Astrocyte (in vitro differentiated cells and primary cell): ENCODE measurements at regions not wholly inside any gene's neighbourhood (a gene's known extent, or its start where the extent isn't known, plus 50 kb on each side); places are given as distances from the start of the nearest gene placed in this dataset.
"Not testable (repeated sequence)": the region's sequence is repeated elsewhere in the genome, so short reads cannot be mapped to it uniquely, and the experiment has no call there.

Source experiments
- DNase-seq: peaks from one replicate; pipeline ENCODE4 v3.0.0-alpha.2; 2010; ENCODE audit warnings: low read depth
- FAIRE-seq: peaks from 2 replicates; lab custom pipeline; 2011; peaks lifted over from hg19 to GRCh38; lab: Jason Lieb, UNC
- H2AFZ ChIP-seq: 2 replicates; pipeline ENCODE4 v1.6.0; 2012; ENCODE audit warnings: low read depth, low read length, inconsistent platforms
- H3K27ac ChIP-seq: 2 replicates; pipeline ENCODE4 v1.5.1; 2011; ENCODE audit warnings: low read depth, low read length, inconsistent platforms
- H3K27me3 ChIP-seq: 2 replicates; pipeline ENCODE4 v1.6.0; 2011; ENCODE audit warnings: low read length, inconsistent platforms; ENCODE audit not compliant: insufficient read depth
- H3K36me3 ChIP-seq: 2 replicates; pipeline ENCODE4 v1.5.1; 2011; ENCODE audit warnings: low read length, inconsistent platforms; ENCODE audit not compliant: insufficient read depth
- H3K4me1 ChIP-seq: 2 replicates; pipeline ENCODE4 v1.5.1; 2011; ENCODE audit warnings: low read length, inconsistent platforms; ENCODE audit not compliant: insufficient read depth
- H3K4me2 ChIP-seq: 2 replicates; pipeline ENCODE4 v1.6.0; 2012; ENCODE audit warnings: low read length, inconsistent platforms
- H3K4me3 ChIP-seq: 2 replicates; pipeline ENCODE4 v1.5.1; 2011; ENCODE audit warnings: low read depth, mild to moderate bottlenecking, low read length, inconsistent platforms; ENCODE audit not compliant: insufficient read depth
- H3K79me2 ChIP-seq: 2 replicates; pipeline ENCODE4 v1.6.0; 2012; ENCODE audit warnings: mild to moderate bottlenecking, low read length, inconsistent platforms; ENCODE audit not compliant: insufficient read depth
- H3K9ac ChIP-seq: 2 replicates; pipeline ENCODE4 v1.6.0; 2012; ENCODE audit warnings: mild to moderate bottlenecking, low read length, inconsistent platforms
- H3K9me3 ChIP-seq: 2 replicates; pipeline ENCODE4 v1.5.1; 2012; ENCODE audit warnings: low read depth, mild to moderate bottlenecking, low read length, inconsistent platforms; ENCODE audit not compliant: insufficient read depth
- H4K20me1 ChIP-seq: 2 replicates; pipeline ENCODE4 v1.6.0; 2012; ENCODE audit warnings: low read length, inconsistent platforms; ENCODE audit not compliant: insufficient read depth
- H3K27ac Mint-ChIP-seq: one replicate; pipeline ENCODE4 v1.8.0; 2021; ENCODE audit warnings: mild to moderate bottlenecking, mixed read lengths; ENCODE audit not compliant: unreplicated experiment
- H3K27me3 Mint-ChIP-seq: one replicate; pipeline ENCODE4 v1.8.0; 2021; ENCODE audit warnings: low read depth, mixed read lengths; ENCODE audit not compliant: unreplicated experiment
- H3K36me3 Mint-ChIP-seq: one replicate; pipeline ENCODE4 v1.8.0; 2021; ENCODE audit warnings: low read depth, mixed read lengths; ENCODE audit not compliant: unreplicated experiment
- H3K4me1 Mint-ChIP-seq: one replicate; pipeline ENCODE4 v1.8.0; 2021; ENCODE audit warnings: low read depth, mixed read lengths; ENCODE audit not compliant: unreplicated experiment
- H3K4me3 Mint-ChIP-seq: one replicate; pipeline ENCODE4 v1.8.0; 2021; ENCODE audit warnings: mild to moderate bottlenecking, moderate library complexity, mixed read lengths; ENCODE audit not compliant: unreplicated experiment
- H3K9me3 Mint-ChIP-seq: one replicate; pipeline ENCODE4 v1.8.0; 2021; ENCODE audit warnings: mild to moderate bottlenecking, mixed read lengths; ENCODE audit not compliant: unreplicated experiment
- CTCF ChIP-seq: IDR thresholded peaks from 2 replicates; pipeline ENCODE4 v1.5.1; 2011; ENCODE audit warnings: low read depth, mild to moderate bottlenecking, inconsistent platforms, low read length, moderate library complexity; ENCODE audit not compliant: insufficient read depth
- EZH2 ChIP-seq: IDR thresholded peaks from 2 replicates; pipeline ENCODE4 v1.6.1; 2012; ENCODE audit warnings: mild to moderate bottlenecking, low read length, inconsistent platforms; ENCODE audit not compliant: insufficient read depth

DNA sequence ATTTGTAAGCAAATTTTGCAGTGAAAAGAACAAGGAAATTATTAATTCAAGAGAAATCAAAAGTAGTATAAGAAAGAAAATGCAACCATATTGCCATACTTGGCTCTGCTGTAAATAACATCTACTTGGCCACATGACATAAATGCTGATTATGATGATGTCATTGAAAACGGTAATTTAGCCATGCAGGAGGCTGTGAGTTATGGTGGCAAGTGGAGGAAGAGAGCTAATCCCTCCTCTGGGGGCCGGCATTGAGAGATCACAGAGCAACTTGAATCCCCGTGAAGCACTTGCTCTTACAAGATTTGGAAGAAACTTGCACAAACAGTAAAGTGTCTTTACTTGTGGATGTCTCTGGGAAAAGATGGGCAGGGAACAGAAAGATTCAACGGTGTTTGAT, 456.6 kb downstream of the PREX1 start:
- no peak overlapping the region for H2AFZ ChIP-seq
- no peak for TF ChIP-seq CTCF
- TF ChIP-seq EZH2: no peak
- Mint-ChIP-seq H3K36me3 (no peaks in the 10 kb centered on the region), H3K4me1 (peaks cover 2% of the 10 kb centered on the region), H3K27me3 (peaks cover 20% of the 10 kb centered on the region), H3K27ac (no peak overlapping the region), H3K9me3 (peaks cover 3% of the 10 kb centered on the region), H3K4me3 (no peak overlapping the region)
- H4K20me1 ChIP-seq: no peaks in the 10 kb centered on the region
- no peaks in the 10 kb centered on the region for H3K9me3 ChIP-seq
- DNase-seq (no peak), FAIRE-seq (no peak)
- H3K9ac ChIP-seq: no peak overlapping the region
- H3K79me2 ChIP-seq: no peaks in the 10 kb centered on the region
- H3K4me2 ChIP-seq: no peak overlapping the region
- no peak overlapping the region for H3K27ac ChIP-seq
- H3K4me3 ChIP-seq: no peak overlapping the region
- peaks cover 8% of the 10 kb centered on the region for H3K4me1 ChIP-seq
- no peaks in the 10 kb centered on the region for H3K36me3 ChIP-seq
- peaks cover 16% of the 10 kb centered on the region for H3K27me3 ChIP-seq

- not testable (repeated sequence) for H3K4me1 ChIP-seq, H3K4me3 Mint-ChIP-seq, FAIRE-seq, H3K9me3 ChIP-seq, H3K27ac Mint-ChIP-seq, H3K9ac ChIP-seq, H3K27ac ChIP-seq, H2AFZ ChIP-seq, H3K4me1 Mint-ChIP-seq, DNase-seq, H4K20me1 ChIP-seq, H3K36me3 Mint-ChIP-seq, H3K36me3 ChIP-seq, H3K4me3 ChIP-seq, H3K79me2 ChIP-seq, H3K4me2 ChIP-seq
- H3K27me3 ChIP-seq: peaks cover 18% of the 10 kb centered on the region
- H3K27me3 Mint-ChIP-seq: peaks cover 20% of the 10 kb centered on the region
- peaks cover 11% of the 10 kb centered on the region for H3K9me3 Mint-ChIP-seq
These were observed 459.2 kb downstream of the PREX1 start for GRCh38 chr20:48368580-48369021.

- H3K4me1 Mint-ChIP-seq, H3K4me1 ChIP-seq, H3K36me3 Mint-ChIP-seq, H4K20me1 ChIP-seq, H3K9me3 ChIP-seq, FAIRE-seq, H3K4me2 ChIP-seq, H3K4me3 ChIP-seq, H3K36me3 ChIP-seq, H3K4me3 Mint-ChIP-seq, DNase-seq, H3K9ac ChIP-seq, H3K27ac Mint-ChIP-seq, H3K79me2 ChIP-seq, H3K27ac ChIP-seq, H2AFZ ChIP-seq: not testable (repeated sequence)
- H3K27me3 ChIP-seq: peaks cover 16% of the 10 kb centered on the region
- H3K9me3 Mint-ChIP-seq: peaks cover 11% of the 10 kb centered on the region
- peaks cover 21% of the 10 kb centered on the region for H3K27me3 Mint-ChIP-seq
These were observed 460.0 kb downstream of the PREX1 start for GRCh38 chr20:48367541-48368358.
